GM12865 (cell line): ENCODE measurements at regions not wholly inside any gene's neighbourhood (a gene's known extent, or its start where the extent isn't known, plus 50 kb on each side); places are given as distances from the start of the nearest gene placed in this dataset.
A peak's percentile ranks its signal among the peaks of the same experiment; 100 is the strongest.

Experiments
- DNase-seq: peaks from one replicate; pipeline ENCODE4 v3.0.0; 2010; ENCODE audit warnings: low read depth
- H3K4me3 ChIP-seq: 2 replicates; pipeline ENCODE4 v1.5.1; 2011; ENCODE audit warnings: mild to moderate bottlenecking, low read depth, low read length, control low read depth
- TF ChIP-seq, protein P1 (sequence below): IDR thresholded peaks from 2 replicates; pipeline ENCODE4 v1.5.1; 2011; ENCODE audit warnings: low read length, control low read depth, low read depth, inconsistent platforms; ENCODE audit not compliant: insufficient read depth; ENCODE audit errors: missing control alignments

DNA sequence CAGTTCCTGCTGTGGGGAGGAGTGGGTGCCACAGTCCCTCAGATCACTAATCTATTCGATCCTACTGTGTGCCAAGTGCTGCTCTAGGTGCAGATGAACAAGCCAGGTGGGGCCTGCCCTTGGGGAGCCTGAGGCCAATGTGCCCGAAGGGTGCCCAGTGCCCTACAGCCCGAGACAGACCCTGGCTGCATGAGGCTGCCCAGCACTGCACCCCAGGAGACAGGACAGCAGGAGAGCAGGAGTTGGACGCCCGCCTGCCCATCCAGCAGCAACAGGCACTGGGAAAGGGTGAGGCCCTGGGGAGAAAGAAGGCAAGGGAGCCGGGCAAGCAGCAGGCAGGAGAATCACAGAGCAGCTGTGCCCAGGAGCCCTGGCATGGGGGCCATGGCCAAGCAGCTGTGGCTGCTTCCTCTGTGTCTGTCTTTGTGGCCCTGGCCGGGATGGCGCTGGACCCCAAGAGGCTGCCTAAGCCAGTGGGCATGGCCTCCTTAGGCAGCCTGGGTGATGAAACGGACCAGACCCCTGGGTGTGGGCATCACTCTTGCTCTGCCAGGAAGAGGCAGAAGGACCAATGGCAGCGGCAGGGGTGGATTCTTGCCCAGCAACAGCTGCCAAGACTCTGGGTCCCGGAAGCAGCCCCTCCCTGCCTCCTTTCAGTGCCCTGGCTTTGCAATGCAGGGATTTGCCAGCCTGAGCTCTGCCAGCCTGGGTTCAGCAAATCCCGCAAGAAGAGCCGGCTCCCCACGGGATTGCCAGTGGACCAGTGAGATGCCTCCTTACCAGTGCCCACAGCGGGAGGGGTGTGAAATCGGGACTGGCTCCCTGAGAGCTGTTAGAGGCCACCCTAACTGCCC lies 179.6 kb upstream of the TNRC6C start:
- TF ChIP-seq, protein P1, sequence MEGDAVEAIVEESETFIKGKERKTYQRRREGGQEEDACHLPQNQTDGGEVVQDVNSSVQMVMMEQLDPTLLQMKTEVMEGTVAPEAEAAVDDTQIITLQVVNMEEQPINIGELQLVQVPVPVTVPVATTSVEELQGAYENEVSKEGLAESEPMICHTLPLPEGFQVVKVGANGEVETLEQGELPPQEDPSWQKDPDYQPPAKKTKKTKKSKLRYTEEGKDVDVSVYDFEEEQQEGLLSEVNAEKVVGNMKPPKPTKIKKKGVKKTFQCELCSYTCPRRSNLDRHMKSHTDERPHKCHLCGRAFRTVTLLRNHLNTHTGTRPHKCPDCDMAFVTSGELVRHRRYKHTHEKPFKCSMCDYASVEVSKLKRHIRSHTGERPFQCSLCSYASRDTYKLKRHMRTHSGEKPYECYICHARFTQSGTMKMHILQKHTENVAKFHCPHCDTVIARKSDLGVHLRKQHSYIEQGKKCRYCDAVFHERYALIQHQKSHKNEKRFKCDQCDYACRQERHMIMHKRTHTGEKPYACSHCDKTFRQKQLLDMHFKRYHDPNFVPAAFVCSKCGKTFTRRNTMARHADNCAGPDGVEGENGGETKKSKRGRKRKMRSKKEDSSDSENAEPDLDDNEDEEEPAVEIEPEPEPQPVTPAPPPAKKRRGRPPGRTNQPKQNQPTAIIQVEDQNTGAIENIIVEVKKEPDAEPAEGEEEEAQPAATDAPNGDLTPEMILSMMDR, result no peak
- DNase-seq, result no peak
- no peak overlapping the region for H3K4me3 ChIP-seq

DNA sequence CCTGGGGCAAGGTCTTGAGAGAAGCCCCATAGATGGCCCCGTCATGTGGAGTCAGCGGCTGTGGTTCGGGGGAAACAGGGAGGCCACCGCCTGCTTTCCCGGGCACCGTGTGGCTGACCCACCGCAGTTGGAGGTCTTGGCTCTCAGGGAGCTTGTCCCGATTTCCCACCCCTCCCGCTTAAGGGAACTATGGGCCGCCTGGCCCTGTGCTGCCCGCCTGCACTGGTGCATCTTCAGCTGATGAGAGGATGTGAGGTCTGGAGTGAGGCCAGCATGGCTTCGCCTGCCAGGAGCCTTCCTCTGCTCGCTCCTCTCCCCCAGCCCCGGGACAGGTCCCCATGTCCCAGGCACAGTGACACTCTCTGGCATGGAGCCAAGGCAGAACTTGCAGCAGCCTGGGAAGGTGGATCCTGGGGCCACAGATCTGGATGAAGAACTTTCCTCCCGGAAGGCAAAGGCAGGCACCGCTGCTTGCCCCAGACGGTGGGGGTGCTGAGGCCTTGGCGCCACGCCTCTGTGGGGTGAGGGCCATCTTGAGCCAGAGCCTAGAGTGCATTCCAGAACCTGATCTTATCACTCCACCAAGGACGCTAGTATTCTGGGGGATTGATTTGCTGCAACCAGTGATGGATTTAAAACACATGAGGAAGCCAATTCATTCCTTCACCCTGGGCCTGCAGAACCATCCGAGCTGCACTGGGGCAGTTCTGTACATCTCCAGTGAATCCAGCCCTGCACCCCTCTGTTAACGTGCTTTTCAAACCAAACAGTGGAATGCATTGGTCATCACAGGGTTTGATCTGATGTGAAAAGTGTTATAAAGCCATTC lies 178.6 kb upstream of the TNRC6C start:
- DNase-seq, result no peak
- TF ChIP-seq, protein P1, result no peak
- H3K4me3 ChIP-seq, result no peak overlapping the region

DNA sequence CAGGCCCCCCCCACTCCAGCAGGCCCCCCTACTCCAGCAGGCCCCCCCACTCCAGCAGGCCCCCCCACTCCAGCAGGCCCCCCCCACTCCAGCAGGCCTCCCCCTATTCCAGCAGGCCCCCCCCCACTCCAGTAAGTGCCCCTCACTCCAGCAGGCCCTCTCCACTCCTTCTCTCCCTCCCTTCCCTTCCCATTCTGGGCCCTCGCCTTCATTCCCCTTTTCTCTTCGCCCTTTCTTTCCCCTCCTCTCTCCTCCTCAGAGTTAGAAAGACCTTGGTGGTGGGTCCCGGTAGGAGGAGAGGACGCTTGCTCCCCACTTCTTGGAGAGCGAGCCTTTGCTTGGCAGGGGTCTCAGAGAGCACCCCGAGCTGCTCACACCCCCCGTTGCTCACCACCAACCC lies 177.0 kb upstream of the TNRC6C start:
- H3K4me3 ChIP-seq, result no peak overlapping the region
- TF ChIP-seq, protein P1, result no peak
- no peak for DNase-seq

DNA sequence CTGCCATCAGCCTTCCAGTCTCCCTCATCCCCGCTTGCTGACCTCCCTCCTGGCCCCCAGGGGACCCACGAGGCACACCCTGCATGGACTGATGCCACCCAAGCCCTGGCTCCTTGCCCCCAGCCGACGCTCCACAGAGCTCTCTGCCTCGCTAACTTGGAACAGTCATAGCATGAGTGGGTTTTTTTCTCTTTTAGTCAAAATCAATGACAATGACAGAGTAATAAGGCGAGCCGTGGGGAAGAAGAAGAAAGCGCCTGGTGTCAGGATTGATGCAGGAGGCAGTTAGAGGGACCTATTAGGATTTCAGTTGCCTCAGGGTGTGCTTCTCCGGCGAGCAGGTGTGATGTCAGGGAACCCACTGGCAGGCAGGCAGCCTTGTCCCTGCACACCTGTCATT lies 176.3 kb upstream of the TNRC6C start:
- H3K4me3 ChIP-seq, result no peak overlapping the region
- no peak for DNase-seq
- TF ChIP-seq, protein P1, result no peak

DNA sequence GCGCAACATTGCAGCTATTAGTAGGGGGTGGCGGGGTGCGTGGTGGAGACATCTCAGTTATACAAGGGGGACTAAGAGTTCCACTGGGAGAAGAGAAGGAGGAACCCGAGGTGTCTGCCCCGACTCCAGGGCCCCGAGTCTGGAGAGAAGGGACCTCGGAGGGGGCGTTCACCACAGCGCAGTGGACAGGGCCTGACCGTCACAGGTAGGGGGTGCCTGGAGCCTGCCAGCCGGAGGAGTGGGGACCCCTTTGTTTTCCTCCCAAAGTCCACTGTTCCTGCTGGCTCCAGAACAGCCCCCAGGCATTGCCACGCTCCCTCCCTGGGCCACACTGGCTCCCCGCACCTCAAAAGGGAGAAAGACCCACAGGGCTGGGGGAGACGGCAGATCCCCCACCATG lies 175.9 kb upstream of the TNRC6C start:
- no peak for DNase-seq
- TF ChIP-seq, protein P1, result no peak
- H3K4me3 ChIP-seq, result no peak overlapping the region

DNA sequence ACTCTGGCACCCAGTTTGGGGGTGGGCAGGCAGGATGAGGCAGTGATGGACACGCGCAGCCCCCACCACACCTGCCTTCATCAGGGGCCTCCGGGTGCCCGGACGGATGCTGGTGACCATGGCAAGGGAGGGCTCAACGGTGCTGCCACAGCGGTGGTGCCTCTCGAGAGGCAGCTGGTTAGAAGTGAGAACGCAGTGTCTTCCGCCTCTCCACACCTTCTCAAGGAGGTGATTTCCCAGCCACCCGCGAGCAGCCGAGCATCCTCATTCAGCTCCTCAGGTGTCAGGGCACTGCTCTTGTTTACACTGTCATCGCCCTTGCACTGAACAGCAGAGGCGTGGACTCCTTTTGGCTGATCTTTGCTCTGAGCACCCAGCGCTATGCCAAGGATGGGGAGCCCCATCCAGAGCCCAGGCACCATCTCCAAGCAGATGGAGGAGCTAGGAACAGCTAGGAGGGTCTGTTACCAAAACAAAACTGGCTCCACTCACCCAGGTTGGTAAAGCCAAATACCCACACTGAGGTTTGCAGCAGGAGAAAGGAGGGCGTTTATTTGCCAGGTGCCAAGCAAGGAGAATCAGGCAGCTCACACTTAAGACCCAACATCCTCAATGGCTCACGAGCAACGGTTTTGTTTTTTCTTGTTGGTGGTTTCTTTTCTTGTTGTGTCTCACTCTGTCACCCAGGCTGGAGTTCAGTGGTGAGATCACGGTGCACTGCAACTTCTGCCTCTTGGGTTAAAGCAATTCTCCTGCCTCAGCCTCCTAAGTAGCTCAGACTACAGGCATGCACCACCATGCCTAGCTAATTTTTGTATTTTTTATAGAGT lies 174.3 kb upstream of the TNRC6C start:
- DNase-seq, result peak; percentile 31
- TF ChIP-seq, protein P1, result no peak
- H3K4me3 ChIP-seq, result no peak overlapping the region
